B cell (primary cell): ENCODE measurements at regions not wholly inside any gene's neighbourhood (a gene's known extent, or its start where the extent isn't known, plus 50 kb on each side); places are given as distances from the start of the nearest gene placed in this dataset.

Experiments used
- ATAC-seq: fragments of 200-7000 bp; cut with Tn5 transposase; one replicate; pipeline ENCODE4 v1.10.0; 2021; ENCODE audit warnings: low read depth, mild to moderate bottlenecking, moderate number of reproducible peaks, moderate library complexity
- CTCF ChIA-PET: fragments of 350-600 bp; sonication (Branson Sonifier 250); formaldehyde crosslinking; loops from one replicate; lab custom pipeline; 2021; ENCODE audit warnings: antibody characterized with exemption, inconsistent platforms; lab: Charles Lee
- POLR2A ChIA-PET: fragments of 350-600 bp; sonication (Branson Sonifier 250); formaldehyde crosslinking; loops from one replicate; lab custom pipeline; 2021; ENCODE audit warnings: antibody characterized with exemption; lab: Charles Lee
- DNase-seq: peaks from one replicate; pipeline ENCODE4 v3.0.0; 2013
- H2AFZ ChIP-seq: 2 replicates; pipeline ENCODE4 v1.6.1; 2012; ENCODE audit warnings: mild to moderate bottlenecking, low read depth, low read length; ENCODE audit not compliant: insufficient read depth, poor library complexity, severe bottlenecking
- H3K27ac ChIP-seq, 2 donors: 1 replicate in 1 of 2; 2 replicates in 1 of 2; pipeline ENCODE4 v1.5.1; 2012 to 2013; ENCODE audit warnings: low read length in 2 of 2, mild to moderate bottlenecking in 2 of 2, moderate library complexity in 1 of 2
- H3K27me3 ChIP-seq, 4 experiments: fragments of 200-600 bp in 1 of 4; sonication (generic) in 1 of 4; replicated peaks in 1 of 4; 1 replicate in 2 of 4; 2 replicates in 2 of 4; pipeline versions ENCODE4 v1.6.1 to v1.7.0; 2013 to 2016; ENCODE audit warnings: low read length in 3 of 4, mild to moderate bottlenecking in 2 of 4, mixed read lengths in 1 of 4, moderate library complexity in 1 of 4; ENCODE audit not compliant: insufficient read depth in 4 of 4, control insufficient read depth in 3 of 4; ENCODE audit errors: control extremely low read depth in 1 of 4
- H3K36me3 ChIP-seq, 2 experiments: replicated peaks in 1 of 2; 1 replicate in 1 of 2; 2 replicates in 1 of 2; pipeline versions ENCODE4 v1.6.1 to v1.7.1; 2013; ENCODE audit warnings: low read length in 1 of 2; ENCODE audit not compliant: insufficient read depth in 2 of 2, control insufficient read depth in 1 of 2; ENCODE audit errors: control extremely low read depth in 1 of 2, extremely low read depth in 1 of 2
- H3K4me1 ChIP-seq, 2 donors: fragments of 200-600 bp in 1 of 2; sonication (generic) in 1 of 2; 1 replicate in 1 of 2; 2 replicates in 1 of 2; pipeline versions ENCODE4 v1.5.1 to v1.6.1; 2013 to 2017; ENCODE audit warnings: low read length in 2 of 2; ENCODE audit not compliant: control insufficient read depth in 2 of 2, insufficient read depth in 2 of 2
- H3K4me2 ChIP-seq: replicated peaks from 2 replicates; pipeline ENCODE3; 2012; ENCODE audit warnings: mild to moderate bottlenecking, low read depth, low read length; ENCODE audit not compliant: poor library complexity, severe bottlenecking
- H3K4me3 ChIP-seq, 5 experiments: fragments of 200-600 bp in 1 of 5; sonication (generic) in 1 of 5; 1 replicate in 3 of 5; 2 replicates in 2 of 5; pipeline versions ENCODE4 v1.5.1 to v1.7.0; 2011 to 2016; ENCODE audit warnings: low read length in 4 of 5, mild to moderate bottlenecking in 4 of 5, low read depth in 2 of 5, control low read depth in 1 of 5, moderate library complexity in 1 of 5; ENCODE audit not compliant: insufficient read depth in 1 of 5; ENCODE audit errors: control extremely low read depth in 1 of 5, extremely low read depth in 1 of 5
- H3K79me2 ChIP-seq: fragments of 200-600 bp; sonication (generic); one replicate; pipeline ENCODE4 v1.6.0; 2016; ENCODE audit warnings: low read length; ENCODE audit not compliant: control insufficient read depth, insufficient read depth
- H3K9ac ChIP-seq: fragments of 200-600 bp; sonication (generic); 2 replicates; pipeline ENCODE4 v1.6.1; 2017; ENCODE audit warnings: mild to moderate bottlenecking, low read length, moderate library complexity
- H3K9me3 ChIP-seq, 3 donors: one replicate each; pipeline versions ENCODE4 v1.6.1 to v1.7.1; 2013; ENCODE audit warnings: low read length in 2 of 3; ENCODE audit not compliant: control insufficient read depth in 2 of 3, insufficient read depth in 1 of 3; ENCODE audit errors: control extremely low read depth in 1 of 3
- H4K20me1 ChIP-seq: 2 replicates; pipeline ENCODE4 v1.6.0; 2012; ENCODE audit warnings: mild to moderate bottlenecking, low read length; ENCODE audit not compliant: insufficient read depth, control insufficient read depth, poor library complexity, severe bottlenecking
- H3K27ac Mint-ChIP-seq: one replicate; pipeline ENCODE4 v1.8.0; 2021; ENCODE audit warnings: mixed read lengths
- H3K27me3 Mint-ChIP-seq: one replicate; pipeline ENCODE4 v1.8.0; 2021; ENCODE audit warnings: mixed read lengths
- H3K4me1 Mint-ChIP-seq: one replicate; pipeline ENCODE4 v1.8.0; 2021; ENCODE audit warnings: mixed read lengths
- H3K4me3 Mint-ChIP-seq: one replicate; pipeline ENCODE4 v1.8.0; 2021; ENCODE audit warnings: mixed read lengths
- H3K9me3 Mint-ChIP-seq: one replicate; pipeline ENCODE4 v1.8.0; 2022; ENCODE audit warnings: mixed read lengths; ENCODE audit not compliant: insufficient read depth
- EZH2 ChIP-seq: IDR thresholded peaks from 2 replicates; pipeline ENCODE4 v1.6.1; 2012; ENCODE audit warnings: borderline replicate concordance, low read depth, mild to moderate bottlenecking, moderate library complexity, low read length; ENCODE audit not compliant: insufficient read depth, poor library complexity, severe bottlenecking
- WGBS: methylation state at CpG from one replicate; pipeline ENCODE4 v1.1.5; 2013; ENCODE audit warnings: missing lambda C conversion rate; ENCODE audit not compliant: insufficient coverage; 5-methylcytosine and 5-hydroxymethylcytosine counted together
- intact Hi-C: fragments of 100-400 bp; cut with micrococcal nuclease; formaldehyde crosslinking; loops from one replicate; pipeline ENCODE4 v1.10.0; 2022
- TF ChIP-seq, protein P1 (sequence below): fragments of 200-600 bp; IDR thresholded peaks from one replicate; pipeline ENCODE4 v1.8.0; 2022; ENCODE audit warnings: antibody characterized with exemption, mild to moderate bottlenecking

- H4K20me1 ChIP-seq, result no peaks in the 10 kb centered on the region
- no peak overlapping the region for H3K27ac Mint-ChIP-seq
- H3K27me3 ChIP-seq, result no peaks in the 10 kb centered on the region
- H3K9me3 ChIP-seq, result peaks cover 3 to 19% (median 19%) of the 10 kb centered on the region in 3 donors
- no peaks in the 10 kb centered on the region for H3K36me3 ChIP-seq
- H3K4me1 Mint-ChIP-seq, result no peaks in the 10 kb centered on the region
- no peak overlapping the region for H3K27ac ChIP-seq
- intact Hi-C loops, result no loop called here
- no peak for DNase-seq
- H3K27me3 Mint-ChIP-seq, result no peaks in the 10 kb centered on the region
- H3K9me3 Mint-ChIP-seq, result peaks cover 14% of the 10 kb centered on the region
- H3K9ac ChIP-seq, result no peak overlapping the region
- TF ChIP-seq, protein P1, sequence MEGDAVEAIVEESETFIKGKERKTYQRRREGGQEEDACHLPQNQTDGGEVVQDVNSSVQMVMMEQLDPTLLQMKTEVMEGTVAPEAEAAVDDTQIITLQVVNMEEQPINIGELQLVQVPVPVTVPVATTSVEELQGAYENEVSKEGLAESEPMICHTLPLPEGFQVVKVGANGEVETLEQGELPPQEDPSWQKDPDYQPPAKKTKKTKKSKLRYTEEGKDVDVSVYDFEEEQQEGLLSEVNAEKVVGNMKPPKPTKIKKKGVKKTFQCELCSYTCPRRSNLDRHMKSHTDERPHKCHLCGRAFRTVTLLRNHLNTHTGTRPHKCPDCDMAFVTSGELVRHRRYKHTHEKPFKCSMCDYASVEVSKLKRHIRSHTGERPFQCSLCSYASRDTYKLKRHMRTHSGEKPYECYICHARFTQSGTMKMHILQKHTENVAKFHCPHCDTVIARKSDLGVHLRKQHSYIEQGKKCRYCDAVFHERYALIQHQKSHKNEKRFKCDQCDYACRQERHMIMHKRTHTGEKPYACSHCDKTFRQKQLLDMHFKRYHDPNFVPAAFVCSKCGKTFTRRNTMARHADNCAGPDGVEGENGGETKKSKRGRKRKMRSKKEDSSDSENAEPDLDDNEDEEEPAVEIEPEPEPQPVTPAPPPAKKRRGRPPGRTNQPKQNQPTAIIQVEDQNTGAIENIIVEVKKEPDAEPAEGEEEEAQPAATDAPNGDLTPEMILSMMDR, result no peak
- TF ChIP-seq EZH2, result no peak
- ChIA-PET POLR2A (no interaction called here), CTCF (no interaction called here)
- H3K4me1 ChIP-seq, result no peaks in the 10 kb centered on the region
- no CpG with 5 or more reads among the region's 1 CpG for WGBS
- no peak overlapping the region for H3K4me3 Mint-ChIP-seq
- H3K4me2 ChIP-seq, result no peak overlapping the region
- no peak overlapping the region for H2AFZ ChIP-seq
- no peaks in the 10 kb centered on the region for H3K79me2 ChIP-seq
- H3K4me3 ChIP-seq, result no peak overlapping the region
- no peak for ATAC-seq
Observed at GRCh38 chr11:26820739-26821138, 98.9 kb upstream of the SLC5A12 start.

DNA sequence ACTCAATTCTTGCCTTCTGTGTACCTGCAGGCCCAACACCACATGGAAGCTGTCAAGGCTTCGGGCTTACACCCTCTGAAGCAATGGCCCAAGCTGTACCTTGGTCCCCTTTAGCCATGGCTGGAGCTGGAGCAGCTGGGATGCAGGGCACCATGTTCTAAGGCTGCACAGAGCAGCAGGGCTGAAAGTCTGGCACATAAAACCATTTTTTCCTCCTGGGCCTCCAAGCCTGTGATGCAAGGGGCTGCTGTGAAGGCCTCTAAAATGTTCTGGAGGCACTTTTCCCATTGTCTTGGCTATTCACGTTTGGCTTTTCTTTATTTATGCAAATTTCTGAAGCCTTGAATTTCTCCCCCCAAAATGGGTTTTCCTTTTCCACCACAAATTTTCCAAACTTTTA is 102.1 kb upstream of the SLC5A12 start:
- WGBS, result 77% methylated on average over 2 of the region's 2 CpGs
- H3K27ac Mint-ChIP-seq, result no peak overlapping the region

More for the DNA sequence above, 102.1 kb upstream of the SLC5A12 start:
- Histone ChIP-seq H4K20me1 (no peaks in the 10 kb centered on the region), H3K4me2 (no peak overlapping the region), H3K27me3 (no peaks in the 10 kb centered on the region), H3K9me3 (peaks cover 3 to 19% (median 16%) of the 10 kb centered on the region in 3 donors), H3K79me2 (no peaks in the 10 kb centered on the region), H3K36me3 (no peaks in the 10 kb centered on the region), H3K27ac (no peak overlapping the region), H3K9ac (no peak overlapping the region), H3K4me3 (no peak overlapping the region), H2AFZ (no peak overlapping the region), H3K4me1 (no peaks in the 10 kb centered on the region)
- intact Hi-C loops, result no loop called here
- TF ChIP-seq, protein P1, result no peak
- TF ChIP-seq EZH2, result no peak
- H3K4me1 Mint-ChIP-seq, result no peaks in the 10 kb centered on the region
- no peaks in the 10 kb centered on the region for H3K27me3 Mint-ChIP-seq
- DNase-seq (no peak), ATAC-seq (no peak)
- H3K4me3 Mint-ChIP-seq, result no peak overlapping the region
- POLR2A ChIA-PET, result no interaction called here
- CTCF ChIA-PET, result no interaction called here
- peaks cover 12% of the 10 kb centered on the region for H3K9me3 Mint-ChIP-seq
